Kidney tubule cell (primary cell): ENCODE measurements at regions not wholly inside any gene's neighbourhood (a gene's known extent, or its start where the extent isn't known, plus 50 kb on each side); places are given as distances from the start of the nearest gene placed in this dataset.

Experiments
- DNase-seq: peaks from one replicate; pipeline ENCODE4 v3.0.0-alpha.2; 2018; ENCODE audit warnings: low spot score

- DNase-seq, result no peak
Observed at GRCh38 chr4:155616117-155616516, 50.5 kb upstream of the GUCY1A1 start.

GRCh38 chr4:155615081-155615887 lies 51.4 kb upstream of the GUCY1A1 start:
- DNase-seq, result no peak

DNA sequence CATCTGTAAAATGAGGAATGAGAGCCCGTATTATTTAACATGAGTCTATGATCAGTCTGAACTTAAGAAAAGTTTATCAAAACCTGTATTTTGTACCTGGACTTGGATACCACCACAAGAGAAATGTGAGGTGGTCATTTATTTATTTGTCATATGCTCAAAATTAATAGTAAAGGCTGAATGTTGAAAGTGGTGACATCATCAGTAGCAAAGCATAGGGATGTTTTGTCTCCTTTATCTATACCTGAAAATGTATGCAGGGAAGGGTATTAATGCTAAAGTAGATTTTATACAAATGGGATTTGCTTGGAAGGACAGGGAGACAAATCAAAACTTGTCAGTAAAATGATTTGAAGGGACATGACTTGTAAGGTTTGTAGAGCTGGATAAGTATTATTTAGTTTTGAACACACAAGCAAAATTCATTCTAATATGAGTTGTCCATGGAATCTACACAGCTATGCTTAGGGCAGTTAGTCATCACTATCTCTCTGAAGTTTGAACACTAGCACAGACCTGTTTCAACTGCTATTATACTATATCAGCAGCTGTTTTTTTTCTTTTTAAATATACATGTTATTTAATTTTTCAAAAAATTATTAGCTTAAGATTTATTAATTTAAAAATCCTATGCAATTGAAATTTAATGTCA lies 52.4 kb upstream of the GUCY1A1 start:
- DNase-seq, result peak; percentile 48

GRCh38 chr4:155612074-155612473 lies 54.6 kb upstream of the GUCY1A1 start:
- peak; percentile 56 for DNase-seq

DNA sequence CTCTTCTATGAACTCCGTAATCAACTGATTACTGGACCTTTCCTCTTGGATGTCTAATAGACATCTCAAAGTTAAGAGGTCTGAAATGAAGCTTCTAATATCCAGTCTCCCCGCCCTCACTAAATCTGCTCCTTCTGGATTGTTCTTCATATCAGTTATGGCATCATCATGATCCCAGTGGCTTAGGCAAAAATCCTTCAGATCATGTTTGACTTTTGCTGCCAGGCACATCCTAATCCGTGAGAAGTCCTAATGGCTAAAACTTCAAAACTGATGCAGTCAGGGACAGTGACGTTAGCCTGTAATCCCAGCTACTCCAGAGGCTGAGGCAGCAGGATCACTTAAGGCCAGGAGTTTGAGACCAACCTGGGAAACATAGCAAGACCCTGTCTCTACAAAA lies 55.1 kb upstream of the GUCY1A1 start:
- no peak for DNase-seq

DNA sequence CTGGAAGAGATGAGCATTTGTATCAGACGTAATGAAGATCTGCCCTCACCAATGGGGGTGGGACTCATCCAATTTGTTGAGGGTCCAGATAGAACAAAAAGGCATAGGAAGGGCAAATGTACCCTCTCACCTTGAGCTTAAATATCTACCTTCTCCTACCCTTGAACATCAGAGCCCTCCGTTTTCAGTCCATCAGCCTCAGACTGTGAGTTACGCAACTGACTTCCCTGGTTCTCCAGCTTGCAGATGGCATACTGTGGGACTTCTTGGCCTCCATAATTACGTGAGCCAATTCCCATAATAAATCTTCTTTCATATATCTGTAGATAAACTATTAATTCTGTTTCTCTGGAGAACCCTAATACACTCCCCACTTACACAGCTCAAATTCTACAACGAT lies 56.5 kb upstream of the GUCY1A1 start:
- no peak for DNase-seq

- DNase-seq, result peak; percentile 94
Observed at GRCh38 chr4:155609455-155610059, 57.1 kb upstream of the GUCY1A1 start.

- peak; percentile 61 for DNase-seq
Observed at GRCh38 chr4:155608225-155608885, 58.3 kb upstream of the GUCY1A1 start.

DNA sequence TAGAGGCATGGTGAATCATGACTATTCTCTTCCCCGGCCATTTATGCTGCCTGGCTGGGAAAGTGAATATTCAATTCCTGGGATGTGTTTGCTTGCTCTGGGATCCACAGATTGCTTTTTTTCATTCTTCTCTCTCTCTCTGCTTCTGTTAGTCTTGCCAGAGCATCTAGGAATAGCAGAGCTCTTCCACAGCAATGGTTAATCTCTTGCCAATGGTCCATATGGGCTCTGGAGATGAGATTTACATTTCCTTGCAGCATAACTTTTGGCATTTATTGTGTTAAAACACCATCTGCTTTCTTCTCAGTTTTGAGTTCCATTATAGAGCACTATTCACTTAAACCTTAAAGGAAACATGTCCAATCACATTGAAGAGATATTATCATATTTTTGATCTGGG lies 59.2 kb upstream of the GUCY1A1 start:
- DNase-seq, result no peak

DNA sequence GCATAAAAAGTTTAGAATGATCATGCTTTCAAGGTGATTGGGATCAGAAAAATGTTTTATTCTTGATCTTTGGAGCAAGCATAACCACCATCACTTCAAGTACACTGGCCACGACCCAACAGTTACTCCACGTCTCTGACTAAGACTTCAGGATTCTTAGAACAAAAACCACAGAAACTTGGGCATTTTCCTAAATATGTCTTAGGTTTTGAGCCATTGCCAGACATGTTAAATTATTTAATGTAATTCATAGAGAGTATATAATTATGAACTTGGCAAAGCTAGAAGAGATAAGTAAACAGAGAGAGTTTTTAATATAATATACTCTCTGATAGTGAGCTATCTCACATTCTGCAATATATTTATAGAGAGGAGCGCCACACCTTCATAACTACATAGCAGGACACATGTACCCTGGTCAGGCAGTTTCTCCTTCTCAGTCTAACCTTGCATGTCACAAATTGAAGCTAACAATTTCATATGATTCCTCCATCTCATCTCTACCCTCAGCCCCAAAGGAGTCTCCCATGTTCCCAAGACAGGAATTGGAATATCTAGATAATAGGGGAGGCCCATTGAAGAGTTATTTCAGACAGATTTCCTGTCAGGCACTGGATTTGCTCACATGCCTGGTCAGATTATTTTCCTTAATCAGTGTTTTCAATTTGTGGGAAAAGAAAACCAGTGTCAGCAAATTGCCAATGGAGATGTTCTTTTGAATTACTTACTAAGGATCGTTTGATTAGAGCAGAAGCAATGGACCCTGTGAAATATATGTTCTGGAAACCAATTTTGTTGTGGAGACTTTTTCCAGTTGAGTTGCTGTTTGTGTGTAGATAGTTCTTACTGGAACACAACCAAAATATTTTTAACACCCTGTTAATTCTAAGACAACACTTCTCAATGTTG lies 61.7 kb upstream of the GUCY1A1 start:
- peak; percentile 80 for DNase-seq

DNA sequence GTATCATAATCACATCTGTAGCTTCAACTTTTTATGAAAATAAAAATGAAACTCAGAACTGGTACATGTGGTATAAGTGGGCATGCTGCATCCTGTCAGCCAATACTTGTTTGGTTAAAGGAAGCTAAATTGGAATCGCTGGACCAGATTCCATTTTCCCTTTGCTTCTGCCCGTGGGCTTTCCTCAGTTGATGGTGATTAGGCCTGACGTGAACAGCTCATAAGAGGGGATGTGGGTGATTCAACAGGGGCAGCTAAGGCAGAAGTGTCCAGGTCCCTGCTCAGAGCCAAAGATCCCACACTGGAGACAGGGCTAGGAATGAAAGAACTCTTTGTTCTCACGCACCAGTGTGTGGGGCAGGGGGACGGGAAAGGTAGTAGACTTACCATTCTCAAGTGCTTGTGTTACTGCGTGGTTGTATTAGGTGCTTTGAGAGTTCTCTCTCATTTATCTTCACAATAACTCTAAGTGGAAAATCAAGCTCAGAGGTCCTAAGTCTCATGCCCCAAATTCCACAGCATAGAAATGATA lies 63.2 kb upstream of the GUCY1A1 start:
- no peak for DNase-seq

DNA sequence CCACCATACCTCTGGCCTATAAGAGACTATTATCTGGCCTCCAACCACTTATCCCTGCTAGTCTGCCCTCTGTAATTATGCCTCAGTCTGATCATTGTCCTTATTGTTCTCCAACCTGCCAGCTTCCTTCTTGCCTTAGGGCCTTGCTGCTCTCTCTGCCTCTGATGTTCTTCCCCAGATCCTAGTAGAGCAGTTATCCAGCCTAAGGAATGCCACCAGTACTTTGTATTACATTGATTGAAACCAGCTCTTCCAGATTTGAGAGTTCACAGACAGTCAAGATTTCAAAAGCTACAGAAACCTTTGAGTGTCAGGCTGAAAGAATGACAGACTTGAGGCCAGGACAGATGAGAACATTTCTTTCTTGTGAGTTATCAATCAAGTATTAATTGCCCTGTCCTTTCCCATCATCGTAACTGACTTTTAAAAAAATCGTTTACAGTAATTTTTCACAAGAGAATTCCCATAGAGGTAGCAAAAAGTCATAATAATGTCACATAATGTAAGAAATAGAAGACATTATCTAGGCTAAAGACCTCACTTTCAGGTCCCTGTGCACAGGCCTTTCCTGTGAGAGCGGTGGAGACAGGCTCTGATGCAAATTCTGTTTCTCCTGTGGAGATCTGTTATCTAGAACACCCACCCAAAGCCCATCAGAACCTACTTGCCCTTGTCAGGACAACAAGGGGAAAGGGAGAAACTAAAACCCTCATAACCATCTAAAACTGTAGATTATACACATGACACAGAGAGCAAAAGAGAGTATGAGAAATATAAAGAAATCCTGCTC lies 64.1 kb upstream of the GUCY1A1 start:
- peak; percentile 35 for DNase-seq

DNA sequence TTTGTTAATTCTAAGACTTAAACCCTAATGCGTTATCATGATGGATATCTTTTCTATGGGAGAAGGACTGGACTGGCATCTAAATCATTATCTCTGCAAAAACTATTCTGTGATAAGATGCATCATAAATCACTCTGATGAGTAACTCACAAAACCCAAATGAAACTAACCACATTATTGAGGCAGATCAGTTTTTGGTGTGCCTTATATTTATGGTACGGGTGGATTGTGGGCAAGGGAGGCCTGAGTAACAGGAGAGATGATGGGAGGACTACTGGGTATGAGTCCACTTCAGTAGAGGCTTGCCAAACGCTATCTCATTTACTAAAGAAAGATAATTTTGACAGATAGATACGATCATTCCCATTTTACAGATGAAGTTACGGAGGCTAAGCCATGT lies 66.4 kb upstream of the GUCY1A1 start:
- no peak for DNase-seq

GRCh38 chr4:155599596-155599995 lies 67.1 kb upstream of the GUCY1A1 start:
- DNase-seq, result no peak

DNA sequence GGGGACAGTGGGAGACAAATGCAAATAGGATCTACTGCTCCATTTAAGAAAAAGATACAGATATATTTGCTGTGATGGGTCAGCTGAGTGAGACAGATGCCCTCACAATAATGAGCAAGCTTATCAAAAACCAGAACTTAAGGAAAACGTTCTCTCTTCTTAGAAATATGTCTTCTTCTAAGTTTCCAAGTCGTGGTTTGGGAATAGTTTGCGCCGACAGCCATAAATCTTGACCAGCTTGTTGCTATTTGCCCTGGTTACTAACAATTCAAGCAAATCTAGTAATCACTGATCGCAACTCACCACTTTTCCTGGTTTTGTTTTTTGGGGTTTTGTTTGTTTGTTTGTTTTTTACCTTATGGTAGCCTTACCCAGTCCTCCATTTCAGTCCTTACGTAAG lies 67.6 kb upstream of the GUCY1A1 start:
- no peak for DNase-seq

DNA sequence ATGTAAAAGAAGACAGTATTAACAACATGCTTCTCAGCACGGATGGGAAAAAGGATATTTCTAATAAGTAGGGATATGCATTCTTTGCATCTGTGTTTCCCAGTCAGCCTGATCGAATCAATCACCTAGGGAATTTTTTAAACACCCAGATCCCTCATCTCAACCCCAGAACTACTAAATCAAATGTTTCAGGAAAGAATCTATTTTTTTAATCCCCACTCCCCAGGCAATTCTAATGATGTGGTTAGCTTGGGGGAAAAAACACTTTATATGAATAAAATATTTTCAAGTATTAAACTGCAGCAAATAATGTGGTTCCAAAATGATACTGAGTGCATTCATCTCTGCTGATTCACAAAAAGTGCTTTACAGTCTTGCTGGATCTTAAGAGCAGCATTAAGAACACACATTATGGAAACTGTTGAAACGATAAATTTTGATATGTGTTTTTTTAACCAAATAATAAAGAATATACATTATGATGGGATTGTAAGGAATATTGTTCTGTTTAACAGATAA lies 68.7 kb upstream of the GUCY1A1 start:
- DNase-seq, result no peak

GRCh38 chr4:155597281-155597680 lies 69.4 kb upstream of the GUCY1A1 start:
- no peak for DNase-seq

DNA sequence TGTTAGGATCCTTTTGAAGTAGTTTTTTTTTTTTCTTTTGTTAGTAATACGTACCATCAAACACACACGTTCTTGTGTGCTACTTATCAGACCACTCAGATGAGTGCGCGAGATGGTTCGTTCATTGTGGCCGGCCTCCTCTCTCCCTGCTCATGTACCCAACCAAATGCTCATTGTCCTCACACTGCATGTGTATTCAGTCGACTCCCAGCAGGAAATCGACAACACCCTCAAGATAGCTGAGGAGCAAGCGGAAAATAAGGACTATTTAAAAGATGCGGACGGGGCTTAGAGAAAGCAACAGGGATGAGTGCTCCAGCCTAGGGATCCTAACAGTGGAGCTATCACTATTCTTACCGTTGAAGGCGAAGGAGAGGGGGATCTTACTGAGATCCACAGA lies 72.9 kb upstream of the GUCY1A1 start:
- DNase-seq, result no peak

GRCh38 chr4:155592938-155593297 lies 73.7 kb upstream of the GUCY1A1 start:
- no peak for DNase-seq

GRCh38 chr4:155592179-155592937 lies 74.3 kb upstream of the GUCY1A1 start:
- no peak for DNase-seq
